ENCODE measurements at regions not wholly inside any gene's neighbourhood (a gene's known extent, or its start where the extent isn't known, plus 50 kb on each side); places are given as distances from the start of the nearest gene placed in this dataset.

DNA sequence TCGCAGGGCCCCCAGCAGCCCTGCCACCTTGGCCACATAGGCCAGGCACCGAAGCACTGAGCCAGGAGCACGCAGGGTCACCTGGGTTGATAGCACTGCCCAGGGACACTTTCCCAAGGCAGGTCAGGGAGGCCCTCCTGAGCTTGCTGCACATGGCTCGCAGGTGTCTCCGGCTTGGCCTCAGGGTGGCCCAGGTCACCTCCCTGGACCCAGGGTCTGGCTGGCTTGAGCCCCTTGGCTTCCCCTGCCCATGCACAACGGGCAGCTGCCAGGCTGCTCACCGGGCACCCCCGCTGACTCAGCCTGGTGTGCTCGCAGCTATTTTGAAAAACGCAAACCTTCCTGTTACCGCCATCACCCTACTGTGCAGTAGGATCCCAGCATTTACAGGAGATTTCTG lies 502.3 kb downstream of the EIPR1 start:
- Histone ChIP-seq H3K27ac (ENCODE audit: low read depth, low read length) (no peak overlapping the region), H3K9me3 (ENCODE audit: insufficient read depth, low read length) (no peaks in the 10 kb centered on the region), H2AFZ (ENCODE audit: low read depth, low read length, severe bottlenecking) (no peak overlapping the region), H3K9ac (ENCODE audit: low read length) (no peak overlapping the region), H3K4me2 (ENCODE audit: low read depth, low read length, poor library complexity, severe bottlenecking) (no peak overlapping the region), H3K9me2 (replicated peaks; ENCODE audit: insufficient read depth, low read length) (no peaks in the 10 kb centered on the region), H4K20me1 (ENCODE audit: low read depth, low read length) (no peaks in the 10 kb centered on the region), H3K36me3 (ENCODE audit: low read length) (no peaks in the 10 kb centered on the region), H3F3A (ENCODE audit: insufficient read depth) (no peaks in the 10 kb centered on the region), H3K27me3 (ENCODE audit: low read length) (no peaks in the 10 kb centered on the region), H3K4me3 (ENCODE audit: insufficient read depth, low read length, poor library complexity, severe bottlenecking) (no peak overlapping the region), H3K79me2 (ENCODE audit: insufficient read depth, low read length) (no peaks in the 10 kb centered on the region)
- no peak for TF ChIP-seq EZH2phosphoT487 (conservative IDR thresholded peaks at IDR 0.05; ENCODE audit: low read length)
- TF ChIP-seq, protein P1, sequence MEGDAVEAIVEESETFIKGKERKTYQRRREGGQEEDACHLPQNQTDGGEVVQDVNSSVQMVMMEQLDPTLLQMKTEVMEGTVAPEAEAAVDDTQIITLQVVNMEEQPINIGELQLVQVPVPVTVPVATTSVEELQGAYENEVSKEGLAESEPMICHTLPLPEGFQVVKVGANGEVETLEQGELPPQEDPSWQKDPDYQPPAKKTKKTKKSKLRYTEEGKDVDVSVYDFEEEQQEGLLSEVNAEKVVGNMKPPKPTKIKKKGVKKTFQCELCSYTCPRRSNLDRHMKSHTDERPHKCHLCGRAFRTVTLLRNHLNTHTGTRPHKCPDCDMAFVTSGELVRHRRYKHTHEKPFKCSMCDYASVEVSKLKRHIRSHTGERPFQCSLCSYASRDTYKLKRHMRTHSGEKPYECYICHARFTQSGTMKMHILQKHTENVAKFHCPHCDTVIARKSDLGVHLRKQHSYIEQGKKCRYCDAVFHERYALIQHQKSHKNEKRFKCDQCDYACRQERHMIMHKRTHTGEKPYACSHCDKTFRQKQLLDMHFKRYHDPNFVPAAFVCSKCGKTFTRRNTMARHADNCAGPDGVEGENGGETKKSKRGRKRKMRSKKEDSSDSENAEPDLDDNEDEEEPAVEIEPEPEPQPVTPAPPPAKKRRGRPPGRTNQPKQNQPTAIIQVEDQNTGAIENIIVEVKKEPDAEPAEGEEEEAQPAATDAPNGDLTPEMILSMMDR (IDR thresholded peaks at IDR 0.05; ENCODE audit: insufficient read depth, low read length, poor library complexity, severe bottlenecking): no peak

GRCh38 chr2:2874805-2875204 lies 502.8 kb downstream of the EIPR1 start:
- no peaks in the 10 kb centered on the region for H3K79me2 ChIP-seq (ENCODE audit: insufficient read depth, low read length)
- H3K4me3 ChIP-seq (ENCODE audit: insufficient read depth, low read length, poor library complexity, severe bottlenecking): no peak overlapping the region
- no peak overlapping the region for H2AFZ ChIP-seq (ENCODE audit: low read depth, low read length, severe bottlenecking)
- no peak overlapping the region for H3K4me2 ChIP-seq (ENCODE audit: low read depth, low read length, poor library complexity, severe bottlenecking)
- H3K36me3 ChIP-seq (ENCODE audit: low read length): no peaks in the 10 kb centered on the region
- no peaks in the 10 kb centered on the region for H3K9me2 ChIP-seq (replicated peaks; ENCODE audit: insufficient read depth, low read length)
- no peaks in the 10 kb centered on the region for H3K9me3 ChIP-seq (ENCODE audit: insufficient read depth, low read length)
- TF ChIP-seq, protein P1 (IDR thresholded peaks at IDR 0.05; ENCODE audit: insufficient read depth, low read length, poor library complexity, severe bottlenecking): no peak
- no peak for TF ChIP-seq EZH2phosphoT487 (conservative IDR thresholded peaks at IDR 0.05; ENCODE audit: low read length)
- no peaks in the 10 kb centered on the region for H3K27me3 ChIP-seq (ENCODE audit: low read length)
- H3K27ac ChIP-seq (ENCODE audit: low read depth, low read length): no peak overlapping the region
- no peaks in the 10 kb centered on the region for H4K20me1 ChIP-seq (ENCODE audit: low read depth, low read length)
- no peak overlapping the region for H3K9ac ChIP-seq (ENCODE audit: low read length)
- no peaks in the 10 kb centered on the region for H3F3A ChIP-seq (ENCODE audit: insufficient read depth)

GRCh38 chr2:2874341-2874740 lies 503.3 kb downstream of the EIPR1 start:
- no peaks in the 10 kb centered on the region for H3K79me2 ChIP-seq (ENCODE audit: insufficient read depth, low read length)
- no peak overlapping the region for H3K4me2 ChIP-seq (ENCODE audit: low read depth, low read length, poor library complexity, severe bottlenecking)
- H3K9me2 ChIP-seq (replicated peaks; ENCODE audit: insufficient read depth, low read length): no peaks in the 10 kb centered on the region
- no peaks in the 10 kb centered on the region for H3K36me3 ChIP-seq (ENCODE audit: low read length)
- no peak overlapping the region for H3K27ac ChIP-seq (ENCODE audit: low read depth, low read length)
- no peaks in the 10 kb centered on the region for H3K27me3 ChIP-seq (ENCODE audit: low read length)
- H3K9me3 ChIP-seq (ENCODE audit: insufficient read depth, low read length): no peaks in the 10 kb centered on the region
- no peak overlapping the region for H3K4me3 ChIP-seq (ENCODE audit: insufficient read depth, low read length, poor library complexity, severe bottlenecking)
- no peaks in the 10 kb centered on the region for H4K20me1 ChIP-seq (ENCODE audit: low read depth, low read length)
- H3F3A ChIP-seq (ENCODE audit: insufficient read depth): no peaks in the 10 kb centered on the region
- H3K9ac ChIP-seq (ENCODE audit: low read length): no peak overlapping the region
- H2AFZ ChIP-seq (ENCODE audit: low read depth, low read length, severe bottlenecking): no peak overlapping the region
- TF ChIP-seq, protein P1 (IDR thresholded peaks at IDR 0.05; ENCODE audit: insufficient read depth, low read length, poor library complexity, severe bottlenecking): no peak
- TF ChIP-seq EZH2phosphoT487 (conservative IDR thresholded peaks at IDR 0.05; ENCODE audit: low read length): no peak

DNA sequence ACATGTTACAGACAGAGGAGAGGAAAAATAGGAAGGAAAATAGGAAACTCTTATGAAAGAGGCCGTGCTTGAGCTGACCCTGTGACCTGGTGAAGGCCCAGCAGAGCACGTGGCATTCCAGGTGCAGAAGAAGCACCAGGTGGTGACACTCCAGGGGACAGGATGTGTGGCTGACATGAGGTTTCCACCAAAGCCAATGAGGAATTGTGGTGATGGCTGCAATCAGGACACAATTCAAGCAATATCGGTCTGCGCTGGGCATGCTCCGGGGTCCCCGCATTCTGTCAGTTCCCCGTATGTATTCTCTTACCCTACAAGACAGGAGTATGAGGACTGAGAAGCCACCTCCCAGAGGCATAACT lies 504.2 kb downstream of the EIPR1 start:
- no peak for TF ChIP-seq EZH2phosphoT487 (conservative IDR thresholded peaks at IDR 0.05; ENCODE audit: low read length)
- TF ChIP-seq, protein P1 (IDR thresholded peaks at IDR 0.05; ENCODE audit: insufficient read depth, low read length, poor library complexity, severe bottlenecking): no peak
- Histone ChIP-seq H3K27ac (ENCODE audit: low read depth, low read length) (no peak overlapping the region), H3K36me3 (ENCODE audit: low read length) (no peaks in the 10 kb centered on the region), H3K9me2 (replicated peaks; ENCODE audit: insufficient read depth, low read length) (no peaks in the 10 kb centered on the region), H2AFZ (ENCODE audit: low read depth, low read length, severe bottlenecking) (no peak overlapping the region), H3K27me3 (ENCODE audit: low read length) (no peaks in the 10 kb centered on the region), H3K9ac (ENCODE audit: low read length) (no peak overlapping the region), H3K4me3 (ENCODE audit: insufficient read depth, low read length, poor library complexity, severe bottlenecking) (no peak overlapping the region), H3K9me3 (ENCODE audit: insufficient read depth, low read length) (no peaks in the 10 kb centered on the region), H4K20me1 (ENCODE audit: low read depth, low read length) (no peaks in the 10 kb centered on the region), H3F3A (ENCODE audit: insufficient read depth) (no peaks in the 10 kb centered on the region), H3K4me2 (ENCODE audit: low read depth, low read length, poor library complexity, severe bottlenecking) (no peak overlapping the region), H3K79me2 (ENCODE audit: insufficient read depth, low read length) (no peaks in the 10 kb centered on the region)

All from SU-DHL-6 (cell line).